Neural cell (in vitro differentiated cells): ENCODE measurements at regions not wholly inside any gene's neighbourhood (a gene's known extent, or its start where the extent isn't known, plus 50 kb on each side); places are given as distances from the start of the nearest gene placed in this dataset.

Experiments used
- EP300 ChIP-seq: fragments of 450-650 bp; conservative IDR thresholded peaks from 2 replicates; pipeline ENCODE4 v1.6.1; 2014; ENCODE audit warnings: antibody characterized with exemption, mild to moderate bottlenecking, moderate library complexity; ENCODE audit not compliant: poor library complexity, severe bottlenecking
- MXI1 ChIP-seq: fragments of 450-650 bp; conservative IDR thresholded peaks from 2 replicates; pipeline ENCODE4 v1.6.1; 2014; ENCODE audit warnings: antibody characterized with exemption, mild to moderate bottlenecking; ENCODE audit not compliant: poor library complexity, severe bottlenecking
- POLR2AphosphoS5 ChIP-seq: IDR thresholded peaks from 2 replicates; pipeline ENCODE4 v1.6.1; 2012
- TF ChIP-seq, protein P1 (sequence below): fragments of 450-650 bp; IDR thresholded peaks from 2 replicates; pipeline ENCODE4 v1.5.1; 2014; ENCODE audit warnings: antibody characterized with exemption, mild to moderate bottlenecking, moderate library complexity; ENCODE audit not compliant: poor library complexity, severe bottlenecking
- TF ChIP-seq, protein P2 (sequence below): IDR thresholded peaks from 2 replicates; pipeline ENCODE4 v1.6.1; 2012; ENCODE audit warnings: borderline replicate concordance

DNA sequence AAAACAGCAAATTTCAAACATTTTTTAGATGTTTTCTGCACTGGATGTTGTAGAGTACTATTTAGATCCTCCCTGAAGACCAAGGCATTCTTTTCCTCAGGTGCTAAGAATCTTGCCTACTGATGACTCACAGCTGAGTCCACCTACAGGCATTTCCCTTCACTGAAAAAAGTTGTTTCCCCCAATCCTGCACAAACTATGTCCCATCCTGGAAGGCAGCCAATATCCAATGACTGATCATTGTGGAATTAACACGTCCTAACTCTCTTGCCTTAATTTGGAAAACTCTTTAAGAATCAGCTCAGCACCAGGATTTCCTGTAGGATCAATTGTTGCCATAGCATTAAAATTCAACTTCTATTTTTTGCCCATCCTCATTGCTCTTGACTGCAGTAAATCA, 268.4 kb upstream of the IRAK1BP1 start:
- TF ChIP-seq, protein P1, sequence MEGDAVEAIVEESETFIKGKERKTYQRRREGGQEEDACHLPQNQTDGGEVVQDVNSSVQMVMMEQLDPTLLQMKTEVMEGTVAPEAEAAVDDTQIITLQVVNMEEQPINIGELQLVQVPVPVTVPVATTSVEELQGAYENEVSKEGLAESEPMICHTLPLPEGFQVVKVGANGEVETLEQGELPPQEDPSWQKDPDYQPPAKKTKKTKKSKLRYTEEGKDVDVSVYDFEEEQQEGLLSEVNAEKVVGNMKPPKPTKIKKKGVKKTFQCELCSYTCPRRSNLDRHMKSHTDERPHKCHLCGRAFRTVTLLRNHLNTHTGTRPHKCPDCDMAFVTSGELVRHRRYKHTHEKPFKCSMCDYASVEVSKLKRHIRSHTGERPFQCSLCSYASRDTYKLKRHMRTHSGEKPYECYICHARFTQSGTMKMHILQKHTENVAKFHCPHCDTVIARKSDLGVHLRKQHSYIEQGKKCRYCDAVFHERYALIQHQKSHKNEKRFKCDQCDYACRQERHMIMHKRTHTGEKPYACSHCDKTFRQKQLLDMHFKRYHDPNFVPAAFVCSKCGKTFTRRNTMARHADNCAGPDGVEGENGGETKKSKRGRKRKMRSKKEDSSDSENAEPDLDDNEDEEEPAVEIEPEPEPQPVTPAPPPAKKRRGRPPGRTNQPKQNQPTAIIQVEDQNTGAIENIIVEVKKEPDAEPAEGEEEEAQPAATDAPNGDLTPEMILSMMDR = no peak
- TF ChIP-seq, protein P2, sequence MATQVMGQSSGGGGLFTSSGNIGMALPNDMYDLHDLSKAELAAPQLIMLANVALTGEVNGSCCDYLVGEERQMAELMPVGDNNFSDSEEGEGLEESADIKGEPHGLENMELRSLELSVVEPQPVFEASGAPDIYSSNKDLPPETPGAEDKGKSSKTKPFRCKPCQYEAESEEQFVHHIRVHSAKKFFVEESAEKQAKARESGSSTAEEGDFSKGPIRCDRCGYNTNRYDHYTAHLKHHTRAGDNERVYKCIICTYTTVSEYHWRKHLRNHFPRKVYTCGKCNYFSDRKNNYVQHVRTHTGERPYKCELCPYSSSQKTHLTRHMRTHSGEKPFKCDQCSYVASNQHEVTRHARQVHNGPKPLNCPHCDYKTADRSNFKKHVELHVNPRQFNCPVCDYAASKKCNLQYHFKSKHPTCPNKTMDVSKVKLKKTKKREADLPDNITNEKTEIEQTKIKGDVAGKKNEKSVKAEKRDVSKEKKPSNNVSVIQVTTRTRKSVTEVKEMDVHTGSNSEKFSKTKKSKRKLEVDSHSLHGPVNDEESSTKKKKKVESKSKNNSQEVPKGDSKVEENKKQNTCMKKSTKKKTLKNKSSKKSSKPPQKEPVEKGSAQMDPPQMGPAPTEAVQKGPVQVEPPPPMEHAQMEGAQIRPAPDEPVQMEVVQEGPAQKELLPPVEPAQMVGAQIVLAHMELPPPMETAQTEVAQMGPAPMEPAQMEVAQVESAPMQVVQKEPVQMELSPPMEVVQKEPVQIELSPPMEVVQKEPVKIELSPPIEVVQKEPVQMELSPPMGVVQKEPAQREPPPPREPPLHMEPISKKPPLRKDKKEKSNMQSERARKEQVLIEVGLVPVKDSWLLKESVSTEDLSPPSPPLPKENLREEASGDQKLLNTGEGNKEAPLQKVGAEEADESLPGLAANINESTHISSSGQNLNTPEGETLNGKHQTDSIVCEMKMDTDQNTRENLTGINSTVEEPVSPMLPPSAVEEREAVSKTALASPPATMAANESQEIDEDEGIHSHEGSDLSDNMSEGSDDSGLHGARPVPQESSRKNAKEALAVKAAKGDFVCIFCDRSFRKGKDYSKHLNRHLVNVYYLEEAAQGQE = no peak
- TF ChIP-seq POLR2AphosphoS5 (no peak), EP300 (no peak), MXI1 (no peak)
